NCI-H82 treated with DMSO at 0.1 percent for 48 hours (cell line): ENCODE measurements at regions not wholly inside any gene's neighbourhood (a gene's known extent, or its start where the extent isn't known, plus 50 kb on each side); places are given as distances from the start of the nearest gene placed in this dataset.

Experiments
- DNase-seq: peaks from one replicate; lab custom pipeline; 2025; ENCODE audit not compliant: unreplicated experiment; lab: John Stamatoyannopoulos, UW

DNA sequence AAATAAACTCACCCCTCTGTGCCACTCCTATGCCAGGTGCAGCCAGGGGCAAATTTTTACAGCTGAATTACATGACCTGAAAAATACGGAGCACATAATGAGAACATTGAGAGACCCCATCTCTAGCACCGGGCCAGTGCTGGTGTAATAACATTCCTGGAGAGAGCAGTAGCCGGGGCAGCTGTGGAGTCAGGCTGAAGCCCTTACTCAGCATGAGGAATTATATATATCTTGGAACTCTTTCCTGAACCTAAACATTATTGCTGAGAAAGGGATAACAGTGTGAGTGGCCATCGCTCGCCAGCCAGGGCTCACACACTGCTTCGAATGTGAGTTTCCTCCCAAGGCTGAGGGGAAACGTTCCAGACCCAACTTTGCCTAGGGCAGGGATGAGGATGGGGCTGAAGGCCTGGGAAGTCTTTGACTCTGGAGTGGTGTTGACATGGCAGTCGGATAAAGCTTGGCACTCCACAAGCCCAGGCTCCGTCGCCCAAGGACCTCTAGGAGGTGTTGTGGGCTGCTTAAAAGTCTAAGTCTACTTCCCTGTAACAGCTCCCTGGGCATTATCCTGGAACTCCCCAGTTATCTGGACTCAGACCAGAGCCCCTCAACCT lies 269.8 kb downstream of the CDC5L start:
- no peak for DNase-seq

- DNase-seq = no peak
Measured at GRCh38 chr6:44658571-44658970, 271.1 kb downstream of the CDC5L start.

DNA sequence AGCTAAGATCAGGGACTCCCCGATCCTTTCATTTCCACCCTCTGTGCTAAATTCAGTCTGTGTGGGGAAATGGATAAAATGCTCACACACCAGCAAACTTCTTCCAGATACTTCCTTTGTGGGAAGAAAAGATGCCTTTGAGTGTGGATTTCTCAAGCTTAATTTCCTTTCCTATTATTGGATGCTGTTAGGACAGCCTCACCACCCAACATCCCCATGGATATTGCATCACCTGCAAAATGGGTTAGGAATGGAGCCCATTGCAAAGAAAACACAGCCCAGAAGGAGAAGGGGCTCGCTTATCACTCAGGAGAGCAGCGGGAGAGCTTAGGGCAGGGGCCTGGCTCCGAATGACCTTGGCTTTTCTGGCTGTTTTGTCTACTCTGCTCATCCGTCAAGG lies 272.2 kb downstream of the CDC5L start:
- no peak for DNase-seq

GRCh38 chr6:44660561-44661220 lies 273.2 kb downstream of the CDC5L start:
- no peak for DNase-seq

GRCh38 chr6:44661221-44662008 lies 273.9 kb downstream of the CDC5L start:
- DNase-seq = no peak

DNA sequence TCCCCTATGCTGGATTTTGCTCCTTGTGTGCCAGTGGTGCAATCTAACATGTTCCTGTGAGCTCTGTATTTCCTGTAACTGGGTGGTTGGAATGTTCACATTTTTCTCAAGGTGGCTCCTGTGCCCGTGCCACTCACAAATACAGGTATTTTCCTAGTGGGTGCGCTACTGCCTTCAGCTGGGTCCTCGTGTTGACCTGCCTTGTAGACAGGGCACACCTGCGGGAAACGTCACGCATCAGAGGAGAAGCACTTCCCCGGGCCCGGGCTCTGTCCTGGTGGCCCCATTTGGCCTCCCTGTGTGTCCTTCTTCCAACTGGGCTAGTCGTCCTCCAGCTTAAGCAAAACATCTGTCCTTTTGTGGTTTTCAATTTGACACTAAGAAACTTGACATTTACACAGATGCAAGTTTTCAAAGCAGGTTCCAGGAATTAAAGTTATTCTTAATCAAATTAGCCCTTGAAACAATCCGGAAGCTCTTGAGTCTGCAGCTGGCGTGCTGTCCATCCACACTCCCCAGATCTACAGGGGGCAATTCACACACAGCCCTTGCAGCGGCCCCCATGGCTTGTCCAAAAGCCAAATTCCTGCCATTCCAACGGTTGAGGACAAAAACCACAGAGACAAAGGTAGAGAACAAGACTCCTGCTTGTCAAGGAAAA lies 275.1 kb downstream of the CDC5L start:
- peak; percentile 66 for DNase-seq

- peak; percentile 31 for DNase-seq
Measured at GRCh38 chr6:44663860-44664634, 276.5 kb downstream of the CDC5L start.

- DNase-seq = peak; percentile 97
Measured at GRCh38 chr6:44664716-44665115, 277.2 kb downstream of the CDC5L start.

GRCh38 chr6:44665143-44665542 lies 277.6 kb downstream of the CDC5L start:
- no peak for DNase-seq

DNA sequence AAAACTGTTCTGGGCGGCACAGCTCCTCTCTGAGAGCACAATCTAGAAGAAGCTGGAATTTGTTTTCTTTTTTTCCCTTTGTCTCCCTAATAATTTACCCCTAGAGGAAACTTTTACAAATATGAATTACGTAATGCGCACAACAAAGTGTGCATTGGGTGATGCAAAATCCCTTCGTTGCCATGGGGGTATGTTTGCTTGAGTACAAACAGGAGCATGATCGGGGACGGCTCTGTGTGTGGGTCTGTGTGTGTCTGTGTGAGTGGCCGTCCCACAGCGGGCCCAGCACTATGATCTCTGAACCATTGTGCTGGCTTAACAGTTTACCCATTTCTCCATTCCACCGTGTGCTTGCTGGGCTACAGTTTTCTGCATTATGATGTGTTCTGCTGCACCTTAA lies 278.2 kb downstream of the CDC5L start:
- DNase-seq = no peak

GRCh38 chr6:44666324-44666723 lies 278.8 kb downstream of the CDC5L start:
- no peak for DNase-seq

GRCh38 chr6:44667226-44667625 lies 279.7 kb downstream of the CDC5L start:
- no peak for DNase-seq

DNA sequence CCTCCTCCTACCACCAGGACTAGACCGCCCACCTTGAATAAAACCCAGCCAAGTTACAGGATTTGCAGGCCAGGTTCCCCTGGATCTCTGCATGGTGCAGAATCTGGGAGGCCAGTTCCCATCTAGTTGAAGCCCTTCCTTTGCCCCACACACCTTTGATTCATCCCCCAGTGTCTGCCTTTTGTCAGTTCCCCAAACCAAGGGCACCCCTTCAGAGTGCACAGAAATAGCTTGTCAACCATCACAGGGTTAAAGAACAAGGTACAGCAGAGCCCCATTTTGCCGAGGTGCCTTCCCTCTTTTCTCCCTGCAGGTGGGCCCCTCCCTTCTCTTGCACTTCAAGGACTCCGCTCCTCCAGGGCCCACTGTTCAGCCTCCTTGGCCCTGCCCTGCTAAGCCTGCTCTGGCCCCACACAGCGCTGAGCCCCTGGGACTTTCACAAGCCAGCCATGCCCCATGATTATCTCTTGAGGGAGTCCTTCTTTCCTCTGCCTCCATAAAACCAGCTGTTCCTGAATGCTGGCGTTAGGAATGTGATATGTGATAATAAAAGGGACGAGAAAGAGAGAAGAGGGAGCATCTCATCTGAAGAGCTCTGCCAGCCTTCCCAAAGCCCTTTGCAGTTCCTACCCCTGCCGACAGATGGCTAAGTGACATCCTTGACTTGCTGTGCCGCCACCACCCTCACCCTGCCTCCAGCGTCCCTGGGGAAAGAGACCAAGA lies 280.3 kb downstream of the CDC5L start:
- DNase-seq = no peak

DNA sequence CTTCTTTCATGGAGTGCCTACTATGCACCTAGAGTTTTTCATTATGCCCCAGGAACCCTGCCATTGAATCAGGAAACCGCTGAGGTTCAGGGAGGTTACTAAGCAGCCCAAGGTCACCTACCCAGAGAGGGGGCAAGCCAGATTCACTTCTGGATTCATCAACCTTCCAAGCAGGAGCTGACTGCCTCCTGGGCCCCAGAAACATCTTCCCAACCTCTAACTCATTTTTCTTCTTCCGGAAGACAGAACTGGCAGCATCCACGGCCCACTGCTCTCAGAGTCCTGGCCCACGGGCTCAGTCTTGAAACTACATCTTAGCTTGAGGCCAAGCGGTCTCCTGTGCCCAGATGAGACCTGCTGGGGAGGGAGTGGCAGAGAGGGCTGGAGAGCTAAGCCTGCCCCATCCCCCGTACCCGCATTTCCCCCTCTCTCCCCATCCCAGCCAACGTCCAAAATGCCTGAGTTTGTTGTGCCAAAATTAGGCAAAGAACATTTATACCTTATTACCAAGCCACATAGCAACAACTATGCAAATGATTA lies 281.0 kb downstream of the CDC5L start:
- no peak for DNase-seq

- DNase-seq = no peak
Measured at GRCh38 chr6:44668976-44669934, 281.7 kb downstream of the CDC5L start.

DNA sequence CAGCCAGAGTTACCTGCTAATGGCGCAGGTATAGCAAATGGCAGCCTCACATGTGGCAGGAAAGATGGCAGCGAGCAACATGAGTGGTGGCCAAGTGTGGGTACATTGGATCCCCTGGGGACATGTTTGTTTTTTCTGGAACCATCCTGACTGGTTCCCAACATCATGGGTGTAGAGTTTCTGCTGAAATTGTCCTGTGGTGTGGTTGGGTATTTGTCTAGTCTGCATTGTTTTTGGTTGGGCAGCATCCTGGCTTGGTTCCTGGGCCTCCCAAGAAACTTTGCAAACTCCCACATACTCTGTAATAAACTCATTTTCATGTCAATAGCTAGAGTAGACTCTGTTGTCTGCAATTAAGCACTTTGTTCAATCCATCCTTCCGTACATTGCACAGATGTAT lies 282.6 kb downstream of the CDC5L start:
- DNase-seq = no peak

DNA sequence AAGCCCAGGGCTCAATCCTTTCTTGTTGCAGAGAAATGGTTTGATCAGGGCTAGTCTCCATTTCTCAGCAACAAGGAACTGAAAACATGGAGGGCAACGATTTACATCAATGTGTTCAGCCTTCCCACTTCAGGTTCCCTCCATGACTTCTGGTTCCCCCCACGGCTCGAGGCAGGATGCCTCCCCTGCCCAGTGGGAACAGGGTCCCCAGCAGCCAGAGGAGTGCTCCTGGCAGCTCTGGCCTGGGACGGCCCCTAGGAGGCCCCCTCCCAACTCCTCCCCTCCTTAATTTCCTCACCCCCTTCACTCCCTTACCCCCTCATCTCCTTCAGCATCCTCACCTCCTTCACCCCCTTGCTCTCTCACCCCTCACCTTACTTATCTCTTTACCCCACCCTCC lies 283.8 kb downstream of the CDC5L start:
- no peak for DNase-seq

DNA sequence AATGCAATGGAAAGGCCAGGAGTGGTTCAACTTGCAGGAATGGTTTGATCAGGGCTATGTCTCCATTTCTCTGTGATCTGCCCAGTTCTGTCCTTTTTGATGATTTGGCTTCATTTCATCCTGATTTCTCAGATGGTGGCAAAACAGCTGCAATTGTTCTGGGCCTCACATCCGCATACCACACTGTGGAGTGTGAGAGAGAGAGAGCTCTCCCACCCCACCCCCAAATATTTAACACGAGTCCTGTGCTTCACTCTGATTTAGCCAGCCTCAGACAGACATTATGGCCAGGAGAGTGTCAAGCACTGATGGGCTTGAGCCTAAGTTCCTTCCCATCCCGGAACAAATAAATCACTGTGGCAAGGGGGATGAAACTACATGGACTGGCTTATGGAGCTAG lies 284.6 kb downstream of the CDC5L start:
- DNase-seq = no peak

GRCh38 chr6:44672841-44673240 lies 285.3 kb downstream of the CDC5L start:
- no peak for DNase-seq
